ENCODE measurements at regions not wholly inside any gene's neighbourhood (a gene's known extent, or its start where the extent isn't known, plus 50 kb on each side); places are given as distances from the start of the nearest gene placed in this dataset.

GRCh38 chr6:164013480-164014208 lies 599.1 kb downstream of the QKI start:
- no peaks in the 10 kb centered on the region for H3K4me1 Mint-ChIP-seq
- no peak for ATAC-seq (replicated peaks)
- H3K27me3 Mint-ChIP-seq: peaks cover 11% of the 10 kb centered on the region
- no peak overlapping the region for H3K27ac Mint-ChIP-seq
- peaks cover under 1% of the 10 kb centered on the region for H3K9me3 Mint-ChIP-seq
- H3K4me3 Mint-ChIP-seq: no peak overlapping the region
- H3K36me3 Mint-ChIP-seq (ENCODE audit: low read depth): no peaks in the 10 kb centered on the region

GRCh38 chr6:164011321-164011720 lies 596.8 kb downstream of the QKI start:
- no peak for ATAC-seq (replicated peaks)
- Mint-ChIP-seq H3K4me3 (no peak overlapping the region), H3K27me3 (peaks cover 3% of the 10 kb centered on the region), H3K9me3 (peaks cover 3% of the 10 kb centered on the region), H3K27ac (no peak overlapping the region), H3K4me1 (no peaks in the 10 kb centered on the region), H3K36me3 (ENCODE audit: low read depth) (no peaks in the 10 kb centered on the region)

GRCh38 chr6:164010441-164011103 lies 596.1 kb downstream of the QKI start:
- no peak overlapping the region for H3K4me3 Mint-ChIP-seq
- no peaks in the 10 kb centered on the region for H3K36me3 Mint-ChIP-seq (ENCODE audit: low read depth)

GRCh38 chr6:164008902-164009301 lies 594.4 kb downstream of the QKI start:
- no peak overlapping the region for H3K27ac Mint-ChIP-seq
- no peak for ATAC-seq (replicated peaks)
- H3K4me3 Mint-ChIP-seq: no peak overlapping the region
- H3K36me3 Mint-ChIP-seq (ENCODE audit: low read depth): no peaks in the 10 kb centered on the region
- H3K9me3 Mint-ChIP-seq: peaks cover 3% of the 10 kb centered on the region
- peaks cover 3% of the 10 kb centered on the region for H3K27me3 Mint-ChIP-seq
- H3K4me1 Mint-ChIP-seq: no peaks in the 10 kb centered on the region

More at GRCh38 chr6:164010441-164011103, 596.1 kb downstream of the QKI start:
- Mint-ChIP-seq H3K27me3 (peaks cover 3% of the 10 kb centered on the region), H3K4me1 (no peaks in the 10 kb centered on the region), H3K27ac (no peak overlapping the region), H3K9me3 (peaks cover 3% of the 10 kb centered on the region)
- ATAC-seq (replicated peaks): no peak

- H3K4me1 Mint-ChIP-seq: no peaks in the 10 kb centered on the region
- peaks cover 4% of the 10 kb centered on the region for H3K27me3 Mint-ChIP-seq
- H3K36me3 Mint-ChIP-seq (ENCODE audit: low read depth): no peaks in the 10 kb centered on the region
- H3K9me3 Mint-ChIP-seq: peaks cover 3% of the 10 kb centered on the region
- H3K27ac Mint-ChIP-seq: no peak overlapping the region
- no peak for ATAC-seq (replicated peaks)
- H3K4me3 Mint-ChIP-seq: no peak overlapping the region
These were observed 593.4 kb downstream of the QKI start for GRCh38 chr6:164007881-164008280.

- Mint-ChIP-seq H3K27me3 (peaks cover 10% of the 10 kb centered on the region), H3K4me3 (no peak overlapping the region), H3K27ac (no peak overlapping the region), H3K9me3 (peaks cover 3% of the 10 kb centered on the region), H3K36me3 (ENCODE audit: low read depth) (no peaks in the 10 kb centered on the region), H3K4me1 (no peaks in the 10 kb centered on the region)
- no peak for ATAC-seq (replicated peaks)
These were observed 591.9 kb downstream of the QKI start for GRCh38 chr6:164006459-164006858.

- H3K27ac Mint-ChIP-seq: no peak overlapping the region
- peaks cover 12% of the 10 kb centered on the region for H3K27me3 Mint-ChIP-seq
- H3K9me3 Mint-ChIP-seq: peaks cover 3% of the 10 kb centered on the region
- H3K4me3 Mint-ChIP-seq: no peak overlapping the region
- ATAC-seq (replicated peaks): no peak
- no peaks in the 10 kb centered on the region for H3K36me3 Mint-ChIP-seq (ENCODE audit: low read depth)
- no peaks in the 10 kb centered on the region for H3K4me1 Mint-ChIP-seq
These were observed 590.6 kb downstream of the QKI start for GRCh38 chr6:164005004-164005711.

- H3K4me1 Mint-ChIP-seq: no peaks in the 10 kb centered on the region
- no peaks in the 10 kb centered on the region for H3K36me3 Mint-ChIP-seq (ENCODE audit: low read depth)
- H3K27me3 Mint-ChIP-seq: peaks cover 13% of the 10 kb centered on the region
- no peak overlapping the region for H3K4me3 Mint-ChIP-seq
- H3K9me3 Mint-ChIP-seq: no peaks in the 10 kb centered on the region
- ATAC-seq (replicated peaks): no peak
- no peak overlapping the region for H3K27ac Mint-ChIP-seq
These were observed 585.8 kb downstream of the QKI start for GRCh38 chr6:164000276-164000675.

GRCh38 chr6:163999475-164000125 lies 585.1 kb downstream of the QKI start:
- no peak for ATAC-seq (replicated peaks)
- H3K4me1 Mint-ChIP-seq: no peaks in the 10 kb centered on the region
- H3K27me3 Mint-ChIP-seq: peaks cover 13% of the 10 kb centered on the region
- no peak overlapping the region for H3K4me3 Mint-ChIP-seq
- H3K36me3 Mint-ChIP-seq (ENCODE audit: low read depth): no peaks in the 10 kb centered on the region
- no peak overlapping the region for H3K27ac Mint-ChIP-seq
- H3K9me3 Mint-ChIP-seq: no peaks in the 10 kb centered on the region

GRCh38 chr6:163998496-163998895 lies 584.0 kb downstream of the QKI start:
- Mint-ChIP-seq H3K4me3 (no peak overlapping the region), H3K27ac (no peak overlapping the region), H3K9me3 (no peaks in the 10 kb centered on the region), H3K36me3 (ENCODE audit: low read depth) (no peaks in the 10 kb centered on the region), H3K4me1 (no peaks in the 10 kb centered on the region), H3K27me3 (peaks cover 16% of the 10 kb centered on the region)
- ATAC-seq (replicated peaks): no peak

- ATAC-seq (replicated peaks): no peak
- H3K36me3 Mint-ChIP-seq (ENCODE audit: low read depth): no peaks in the 10 kb centered on the region
- H3K4me3 Mint-ChIP-seq: no peak overlapping the region
- no peak overlapping the region for H3K27ac Mint-ChIP-seq
- peaks cover 10% of the 10 kb centered on the region for H3K27me3 Mint-ChIP-seq
- H3K9me3 Mint-ChIP-seq: no peaks in the 10 kb centered on the region
- no peaks in the 10 kb centered on the region for H3K4me1 Mint-ChIP-seq
These were observed 582.0 kb downstream of the QKI start for GRCh38 chr6:163996491-163996890.

GRCh38 chr6:163994566-163994965 lies 580.0 kb downstream of the QKI start:
- no peak overlapping the region for H3K4me3 Mint-ChIP-seq
- no peaks in the 10 kb centered on the region for H3K9me3 Mint-ChIP-seq
- H3K4me1 Mint-ChIP-seq: no peaks in the 10 kb centered on the region
- peaks cover 7% of the 10 kb centered on the region for H3K27me3 Mint-ChIP-seq
- no peak for ATAC-seq (replicated peaks)
- no peak overlapping the region for H3K27ac Mint-ChIP-seq
- H3K36me3 Mint-ChIP-seq (ENCODE audit: low read depth): no peaks in the 10 kb centered on the region

- H3K9me3 Mint-ChIP-seq: no peaks in the 10 kb centered on the region
- no peak overlapping the region for H3K4me3 Mint-ChIP-seq
- no peaks in the 10 kb centered on the region for H3K36me3 Mint-ChIP-seq (ENCODE audit: low read depth)
- H3K4me1 Mint-ChIP-seq: no peaks in the 10 kb centered on the region
- peaks cover 10% of the 10 kb centered on the region for H3K27me3 Mint-ChIP-seq
- H3K27ac Mint-ChIP-seq: no peak overlapping the region
- ATAC-seq (replicated peaks): no peak
These were observed 578.2 kb downstream of the QKI start for GRCh38 chr6:163992701-163993100.

- ATAC-seq (replicated peaks): no peak
- no peaks in the 10 kb centered on the region for H3K36me3 Mint-ChIP-seq (ENCODE audit: low read depth)
- no peak overlapping the region for H3K27ac Mint-ChIP-seq
- no peaks in the 10 kb centered on the region for H3K9me3 Mint-ChIP-seq
- H3K4me3 Mint-ChIP-seq: no peak overlapping the region
- no peaks in the 10 kb centered on the region for H3K4me1 Mint-ChIP-seq
- peaks cover 5% of the 10 kb centered on the region for H3K27me3 Mint-ChIP-seq
These were observed 577.5 kb downstream of the QKI start for GRCh38 chr6:163992056-163992455.
